Uterus (tissue), 3 donors: ENCODE measurements at regions not wholly inside any gene's neighbourhood (a gene's known extent, or its start where the extent isn't known, plus 50 kb on each side); places are given as distances from the start of the nearest gene placed in this dataset.

Experiments used
- DNase-seq, 2 donors: peaks; one replicate each; pipeline ENCODE4 v3.0.0-alpha.2; 2019 to 2020
- H3K27ac ChIP-seq, 2 donors: fragments of 200-600 bp; sonication (generic); 1 replicate in 1 of 2; 2 replicates in 1 of 2; pipeline ENCODE4 v1.5.1; 2016 to 2018
- H3K27me3 ChIP-seq, 2 donors: fragments of 200-600 bp; sonication (generic); one replicate each; pipeline ENCODE4 v1.5.1; 2018 to 2019; ENCODE audit warnings: control low read depth in 1 of 2
- H3K36me3 ChIP-seq, 2 donors: fragments of 200-600 bp; sonication (generic); one replicate each; pipeline ENCODE4 v1.5.1; 2019; ENCODE audit warnings: control low read depth in 1 of 2
- H3K4me1 ChIP-seq, 2 donors: fragments of 200-600 bp; sonication (generic); one replicate each; pipeline ENCODE4 v1.5.1; 2018 to 2019; ENCODE audit warnings: control low read depth in 1 of 2
- H3K4me3 ChIP-seq, 2 donors: fragments of 200-600 bp; sonication (generic); 1 replicate in 1 of 2; 2 replicates in 1 of 2; pipeline ENCODE4 v1.5.1; 2018 to 2019; ENCODE audit warnings: mild to moderate bottlenecking in 1 of 2
- H3K9me3 ChIP-seq, 2 donors: fragments of 200-600 bp; sonication (generic); one replicate each; pipeline ENCODE4 v1.5.1; 2019; ENCODE audit warnings: control low read depth in 1 of 2
- CTCF ChIP-seq, 4 experiments: fragments of 200-600 bp in 2 of 4; fragments of 450-650 bp in 2 of 4; sonication (generic) in 2 of 4; IDR thresholded peaks; one replicate each; pipeline ENCODE4 v1.5.1; 2016 to 2019; ENCODE audit warnings: antibody characterized with exemption in 4 of 4, mild to moderate bottlenecking in 2 of 4, moderate library complexity in 1 of 4
- POLR2A ChIP-seq, 2 donors: fragments of 450-650 bp; IDR thresholded peaks; one replicate each; pipeline ENCODE4 v1.6.1; 2016; ENCODE audit warnings: antibody characterized with exemption in 2 of 2, mild to moderate bottlenecking in 1 of 2, moderate library complexity in 1 of 2
- intact Hi-C: fragments of 100-400 bp; cut with DNase I; formaldehyde crosslinking; loops from one replicate; pipeline ENCODE4 v1.15.1; 2023; ENCODE audit warnings: low total_unique reads
- donor health status: DM: yes; HTN: yes; CAD: no.

DNA sequence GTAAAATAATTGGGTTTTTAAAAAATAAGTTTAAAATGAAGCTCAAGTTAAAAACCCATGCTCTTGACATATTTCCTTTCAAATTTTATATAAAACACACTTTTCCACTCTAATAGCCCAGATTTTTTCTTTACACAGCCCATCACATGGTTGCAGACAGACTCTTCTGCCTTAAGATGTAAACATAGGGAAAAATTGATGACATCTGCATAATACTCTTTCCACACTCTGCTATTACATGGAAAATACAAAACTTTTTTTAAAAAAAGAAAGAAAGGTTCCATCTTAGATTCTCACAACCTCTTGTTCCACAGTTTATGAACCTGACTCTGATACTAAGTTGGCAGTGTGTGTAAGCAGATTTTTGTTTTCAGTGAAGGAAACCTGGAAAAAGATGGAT lies 120.8 kb upstream of the ZNF648 start:
- DNase-seq: no peak
- no peaks in the 10 kb centered on the region for H3K27me3 ChIP-seq
- TF ChIP-seq CTCF (IDR thresholded peaks at IDR 0.05): no peak
- no peak for TF ChIP-seq POLR2A (IDR thresholded peaks at IDR 0.05)
- H3K36me3 ChIP-seq: no peaks in the 10 kb centered on the region
- no peak overlapping the region for H3K4me3 ChIP-seq
- intact Hi-C loops: no loop called here
- H3K9me3 ChIP-seq: no peaks in the 10 kb centered on the region
- no peaks in the 10 kb centered on the region for H3K4me1 ChIP-seq
- H3K27ac ChIP-seq: no peak overlapping the region

GRCh38 chr1:182181167-182181572 lies 119.7 kb upstream of the ZNF648 start:
- no peaks in the 10 kb centered on the region for H3K4me1 ChIP-seq
- H3K36me3 ChIP-seq: no peaks in the 10 kb centered on the region
- intact Hi-C loops: no loop called here
- no peak for TF ChIP-seq CTCF (IDR thresholded peaks at IDR 0.05)
- TF ChIP-seq POLR2A (IDR thresholded peaks at IDR 0.05): no peak
- no peaks in the 10 kb centered on the region for H3K27me3 ChIP-seq
- H3K4me3 ChIP-seq: no peak overlapping the region
- H3K27ac ChIP-seq: no peak overlapping the region
- no peaks in the 10 kb centered on the region for H3K9me3 ChIP-seq
- DNase-seq: peak in 1 of 2 donors; percentile 24

GRCh38 chr1:182175361-182175931 lies 113.9 kb upstream of the ZNF648 start:
- Histone ChIP-seq H3K9me3 (no peaks in the 10 kb centered on the region), H3K36me3 (no peaks in the 10 kb centered on the region), H3K4me1 (no peaks in the 10 kb centered on the region), H3K27ac (peak overlapping the region in 1 of 2 donors; percentile 12), H3K4me3 (no peak overlapping the region), H3K27me3 (no peaks in the 10 kb centered on the region)
- no peak for DNase-seq
- intact Hi-C loops: no loop called here
- no peak for TF ChIP-seq CTCF (IDR thresholded peaks at IDR 0.05)

DNA sequence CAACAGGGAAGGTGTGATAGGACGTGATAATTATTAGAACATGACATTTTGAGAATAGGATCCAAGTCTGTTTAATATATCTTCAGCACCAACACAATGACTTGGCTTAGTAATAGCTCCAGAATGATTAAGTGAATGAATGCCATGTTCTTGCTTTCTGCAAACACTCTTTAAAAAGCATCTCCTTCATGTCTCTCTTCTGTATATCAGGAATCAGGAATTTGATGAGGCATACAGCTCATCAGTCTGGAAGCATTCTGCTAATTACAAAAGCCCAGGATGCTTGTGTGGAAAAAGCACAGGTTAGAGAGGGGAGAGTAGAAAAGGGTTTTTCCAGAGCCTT lies 113.0 kb upstream of the ZNF648 start:
- Histone ChIP-seq H3K4me1 (no peaks in the 10 kb centered on the region), H3K27ac (peak overlapping the region; percentile 48 to 62), H3K27me3 (no peaks in the 10 kb centered on the region), H3K9me3 (no peaks in the 10 kb centered on the region), H3K36me3 (no peaks in the 10 kb centered on the region), H3K4me3 (no peak overlapping the region)
- DNase-seq: no peak
- intact Hi-C loops: no loop called here
- TF ChIP-seq POLR2A (IDR thresholded peaks at IDR 0.05) (no peak), CTCF (IDR thresholded peaks at IDR 0.05) (no peak)

DNA sequence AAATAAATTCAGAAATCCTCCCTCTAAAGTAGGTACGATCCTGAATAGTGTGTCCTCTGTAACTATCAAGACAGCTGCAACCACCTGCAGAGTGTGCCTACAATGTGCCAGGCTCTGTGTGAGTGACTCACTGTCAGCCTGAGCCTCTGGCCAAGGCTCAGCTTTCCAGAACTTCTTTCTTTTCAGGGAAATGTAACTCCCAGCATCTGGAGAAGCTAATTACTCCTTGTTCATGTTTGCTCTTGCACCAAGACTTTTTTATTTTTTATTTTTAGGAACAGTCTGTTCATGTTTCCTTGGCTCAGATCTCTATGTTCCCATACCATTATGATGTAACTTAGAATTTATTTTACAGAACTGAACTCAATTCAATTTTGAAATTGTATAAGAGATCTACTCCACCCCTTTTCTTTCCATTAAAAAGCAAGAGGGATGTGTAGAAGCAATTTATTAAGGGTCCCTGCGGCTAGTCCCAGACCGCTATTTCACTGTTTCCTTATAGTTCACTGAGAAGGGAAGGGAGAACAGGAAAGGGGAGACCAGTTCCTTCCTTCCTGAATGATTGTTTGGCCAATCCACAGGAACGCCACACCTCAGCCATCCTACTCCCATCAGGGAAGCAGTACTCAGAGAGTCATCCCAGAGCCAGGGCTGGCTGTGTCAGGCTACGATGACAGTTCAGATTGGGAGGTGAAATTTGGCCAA lies 112.4 kb upstream of the ZNF648 start:
- H3K4me3 ChIP-seq: no peak overlapping the region
- TF ChIP-seq CTCF (IDR thresholded peaks at IDR 0.05) (no peak), POLR2A (IDR thresholded peaks at IDR 0.05) (no peak)
- no peaks in the 10 kb centered on the region for H3K36me3 ChIP-seq
- H3K4me1 ChIP-seq: no peaks in the 10 kb centered on the region
- H3K27me3 ChIP-seq: no peaks in the 10 kb centered on the region
- H3K9me3 ChIP-seq: no peaks in the 10 kb centered on the region
- peak in 1 of 2 donors; percentile 42 for DNase-seq
- intact Hi-C loops: no loop called here
- H3K27ac ChIP-seq: peak overlapping the region; percentile 48 to 62
